GM21526 (cell line): ENCODE measurements at regions not wholly inside any gene's neighbourhood (a gene's known extent, or its start where the extent isn't known, plus 50 kb on each side); places are given as distances from the start of the nearest gene placed in this dataset.
"Not testable (repeated sequence)": the region's sequence is repeated elsewhere in the genome, so short reads cannot be mapped to it uniquely, and the experiment has no call there.

ENCODE experiments used
- ATAC-seq: cut with Tn5 transposase; IDR thresholded peaks from one replicate; pipeline ENCODE4 v1.9.1; 2021; ENCODE audit warnings: moderate library complexity; ENCODE audit not compliant: unreplicated experiment, low FRiP score

GRCh38 chr6:56725254-56725653, 82.6 kb upstream of the DST start:
- ATAC-seq, result no peak

GRCh38 chr6:56724455-56724854, 81.8 kb upstream of the DST start:
- ATAC-seq, result no peak

GRCh38 chr6:56720882-56721281, 78.2 kb upstream of the DST start:
- no peak for ATAC-seq

- ATAC-seq, result not testable (repeated sequence)
Observed at GRCh38 chr6:56720202-56720601, 77.5 kb upstream of the DST start.

GRCh38 chr6:56719315-56720058, 76.8 kb upstream of the DST start:
- not testable (repeated sequence) for ATAC-seq

- no peak for ATAC-seq
Observed at GRCh38 chr6:56718236-56718635, 75.5 kb upstream of the DST start.

- ATAC-seq, result no peak
Observed at GRCh38 chr6:56716229-56716628, 73.5 kb upstream of the DST start.

- no peak for ATAC-seq
Observed at GRCh38 chr6:56715741-56716140, 73.1 kb upstream of the DST start.

- no peak for ATAC-seq
Observed at GRCh38 chr6:56714982-56715456, 72.3 kb upstream of the DST start.

- no peak for ATAC-seq
Observed at GRCh38 chr6:56714273-56714672, 71.6 kb upstream of the DST start.

GRCh38 chr6:56713254-56713672, 70.6 kb upstream of the DST start:
- no peak for ATAC-seq

GRCh38 chr6:56710967-56711366, 68.3 kb upstream of the DST start:
- ATAC-seq, result no peak

GRCh38 chr6:56709650-56710049, 67.0 kb upstream of the DST start:
- no peak for ATAC-seq

GRCh38 chr6:56708810-56709597, 66.3 kb upstream of the DST start:
- ATAC-seq, result no peak

GRCh38 chr6:56706981-56707726, 64.5 kb upstream of the DST start:
- no peak for ATAC-seq

- ATAC-seq, result no peak
Observed at GRCh38 chr6:56699066-56699654, 56.5 kb upstream of the DST start.

- ATAC-seq, result no peak
Observed at GRCh38 chr6:56695702-56696101, 53.0 kb upstream of the DST start.

GRCh38 chr6:56694002-56694401, 51.3 kb upstream of the DST start:
- no peak for ATAC-seq

- ATAC-seq, result no peak
Observed at GRCh38 chr6:56693246-56693607, 50.5 kb upstream of the DST start.

GRCh38 chr6:56692523-56693245, 50.0 kb upstream of the DST start:
- ATAC-seq, result no peak
